HepG2 (cell line): ENCODE measurements at regions not wholly inside any gene's neighbourhood (a gene's known extent, or its start where the extent isn't known, plus 50 kb on each side); places are given as distances from the start of the nearest gene placed in this dataset.

Experiments used
- ATAC-seq: fragments of 200-7000 bp; cut with Tn5 transposase; 3 replicates; pipeline ENCODE4 v1.9.1; 2020; ENCODE audit warnings: mild to moderate bottlenecking, moderate library complexity
- BruUV-seq: library from RNA; stranded (reverse); fragments of 400-500 nt; replicated peaks from 2 replicates; lab custom pipeline; 2021; lab: Mats Ljungman, UMichigan
- CTCF ChIA-PET: fragments of 300-600 bp; formaldehyde crosslinking; extraction: SDS; loops from one replicate; lab custom pipeline; 2021; ENCODE audit warnings: low total read pairs, inconsistent platforms, low intra/inter-chr PET ratio; lab: Yijun Ruan, JAX
- POLR2A ChIA-PET: fragments of 350-600 bp; sonication (Branson Sonifier 250); formaldehyde crosslinking; loops from one replicate; lab custom pipeline; 2020; ENCODE audit warnings: antibody characterized with exemption, inconsistent platforms; lab: Yijun Ruan, JAX
- DNase-seq: peaks from one replicate; pipeline ENCODE4 v3.0.0-alpha.2; 2015; ENCODE audit warnings: low spot score
- FAIRE-seq: peaks from 3 replicates; lab custom pipeline; 2011; peaks lifted over from hg19 to GRCh38; lab: Jason Lieb, UNC
- H2AFZ ChIP-seq: one replicate; pipeline ENCODE4 v1.6.1; 2011; ENCODE audit warnings: low read length, inconsistent platforms
- H3K27ac ChIP-seq: fragments of 300-600 bp; 3 replicates; pipeline ENCODE4 v1.8.0; 2011; ENCODE audit warnings: mixed run types, mild to moderate bottlenecking, mixed read lengths, low read length, inconsistent platforms; ENCODE audit not compliant: insufficient read depth; ENCODE audit errors: extremely low read length
- H3K27me3 ChIP-seq, 2 experiments: fragments of 200-600 bp in 1 of 2; 2 replicates in 1 of 2; 3 replicates in 1 of 2; pipeline versions ENCODE4 v1.6.0 to v1.8.0; 2011; ENCODE audit warnings: low read length in 2 of 2, mild to moderate bottlenecking in 2 of 2, moderate library complexity in 2 of 2, inconsistent platforms in 1 of 2; ENCODE audit not compliant: insufficient read depth in 2 of 2, control insufficient read depth in 1 of 2
- H3K36me3 ChIP-seq, 2 experiments: fragments of 200-600 bp in 1 of 2; replicated peaks in 1 of 2; 2 replicates in 1 of 2; 3 replicates in 1 of 2; pipeline versions ENCODE4 v1.5.1 to v1.8.0; 2011; ENCODE audit warnings: low read length in 2 of 2, inconsistent platforms in 1 of 2; ENCODE audit not compliant: insufficient read depth in 2 of 2, control insufficient read depth in 1 of 2
- H3K4me1 ChIP-seq: 2 replicates; pipeline ENCODE4 v1.5.1; 2012; ENCODE audit warnings: low read length, inconsistent platforms; ENCODE audit not compliant: insufficient read depth
- H3K4me2 ChIP-seq: 2 replicates; pipeline ENCODE4 v1.6.0; 2011; ENCODE audit warnings: low read depth, low read length, inconsistent platforms
- H3K4me3 ChIP-seq, 3 experiments: fragments of 200-600 bp in 1 of 3; sonication (generic), shearing (Covaris generic) in 1 of 3; replicated peaks in 1 of 3; 2 replicates each; pipeline ENCODE4 v1.5.1; 2011 to 2016; ENCODE audit warnings: low read length in 3 of 3, inconsistent platforms in 2 of 3, low read depth in 2 of 3, mild to moderate bottlenecking in 2 of 3, control low read depth in 1 of 3, mixed read lengths in 1 of 3; ENCODE audit not compliant: insufficient read depth in 1 of 3
- H3K79me2 ChIP-seq: one replicate; pipeline ENCODE4 v1.6.1; 2011; ENCODE audit warnings: low read length, inconsistent platforms; ENCODE audit not compliant: insufficient read depth
- H3K9ac ChIP-seq: 2 replicates; pipeline ENCODE4 v1.6.0; 2011; ENCODE audit warnings: mild to moderate bottlenecking, low read depth, low read length, inconsistent platforms; ENCODE audit not compliant: insufficient read depth
- H3K9me3 ChIP-seq: 2 replicates; pipeline ENCODE4 v1.5.1; 2012; ENCODE audit warnings: mild to moderate bottlenecking, low read length
- H4K20me1 ChIP-seq: 2 replicates; pipeline ENCODE4 v1.6.0; 2011; ENCODE audit warnings: inconsistent platforms, mild to moderate bottlenecking, low read length, moderate library complexity; ENCODE audit not compliant: insufficient read depth
- ATM ChIP-seq: fragments of 450-650 bp; IDR thresholded peaks from 2 replicates; pipeline ENCODE4 v1.7.1; 2017; ENCODE audit warnings: mild to moderate bottlenecking, borderline replicate concordance
- ATRX ChIP-seq: sonication (generic); formaldehyde crosslinking; IDR thresholded peaks from 2 replicates; pipeline ENCODE4 v1.4.0; 2020; ENCODE audit warnings: missing genetic modification reagents, borderline replicate concordance
- CCAR2 ChIP-seq: fragments of 200-400 bp; formaldehyde crosslinking; optimal IDR thresholded peaks from 2 replicates; pipeline ENCODE3; 2018; ENCODE audit warnings: low read depth, mild to moderate bottlenecking, low read length, moderate library complexity
- HINFP ChIP-seq: sonication (generic); formaldehyde crosslinking; IDR thresholded peaks from 2 replicates; pipeline ENCODE4 v1.4.0; 2020; ENCODE audit warnings: low read depth, mild to moderate bottlenecking, missing genetic modification reagents
- JUN ChIP-seq: sonication (generic); formaldehyde crosslinking; IDR thresholded peaks from 2 replicates; pipeline ENCODE4 v1.4.0; 2020; ENCODE audit warnings: mild to moderate bottlenecking, missing genetic modification reagents
- MLLT10 ChIP-seq: sonication (generic); formaldehyde crosslinking; IDR thresholded peaks from 2 replicates; pipeline ENCODE4 v1.4.0; 2020; ENCODE audit warnings: missing genetic modification reagents
- MXI1 ChIP-seq: IDR thresholded peaks from 3 replicates; pipeline ENCODE4 v1.6.1; 2012; ENCODE audit warnings: low read depth, low read length, inconsistent platforms, borderline replicate concordance
- NFRKB ChIP-seq: fragments of 450-650 bp; IDR thresholded peaks from 2 replicates; pipeline ENCODE4 v1.6.1; 2017
- POGZ ChIP-seq: sonication (generic); formaldehyde crosslinking; IDR thresholded peaks from 2 replicates; pipeline ENCODE4 v1.4.0; 2020; ENCODE audit warnings: mild to moderate bottlenecking, missing genetic modification reagents
- SIX4 ChIP-seq: sonication (generic); formaldehyde crosslinking; IDR thresholded peaks from 2 replicates; pipeline ENCODE4 v1.4.0; 2020; ENCODE audit warnings: missing genetic modification reagents
- SRY ChIP-seq: sonication (generic); formaldehyde crosslinking; IDR thresholded peaks from 2 replicates; pipeline ENCODE4 v1.8.0; 2022; ENCODE audit warnings: mild to moderate bottlenecking, missing genetic modification reagents
- THAP11 ChIP-seq: IDR thresholded peaks from 2 replicates; pipeline ENCODE4 v1.6.1; 2016; ENCODE audit warnings: missing biosample characterization, missing genetic modification reagents
- ZBTB21 ChIP-seq: sonication (generic); formaldehyde crosslinking; IDR thresholded peaks from 2 replicates; pipeline ENCODE4 v1.4.0; 2020; ENCODE audit warnings: missing genetic modification reagents
- ZNF20 ChIP-seq: sonication (generic); formaldehyde crosslinking; IDR thresholded peaks from 2 replicates; pipeline ENCODE4 v1.4.0; 2020; ENCODE audit warnings: mild to moderate bottlenecking, moderate library complexity, missing genetic modification reagents
- ZNF331 ChIP-seq: sonication (generic); formaldehyde crosslinking; IDR thresholded peaks from 2 replicates; pipeline ENCODE4 v1.4.0; 2020; ENCODE audit warnings: missing genetic modification reagents
- ZNF691 ChIP-seq: sonication (generic); formaldehyde crosslinking; IDR thresholded peaks from 2 replicates; pipeline ENCODE4 v1.4.0; 2020; ENCODE audit warnings: missing genetic modification reagents, low read depth, mild to moderate bottlenecking, borderline replicate concordance
- ZNF703 ChIP-seq: sonication (generic); formaldehyde crosslinking; IDR thresholded peaks from 2 replicates; pipeline ENCODE4 v1.5.1; 2020; ENCODE audit warnings: missing genetic modification reagents, mild to moderate bottlenecking, moderate library complexity, borderline replicate concordance
- WGBS: methylation state at CpG from one replicate; pipeline ENCODE4 v1.1.6; 2017; ENCODE audit warnings: low lambda C conversion rate; 5-methylcytosine and 5-hydroxymethylcytosine counted together
- in situ Hi-C: cut with HindIII; loops from 2 replicates; pipeline ENCODE4 v1.10.0; 2017; ENCODE audit warnings: low pct_unique_long_range_greater_than_20kb; ENCODE audit not compliant: extremely low pct_ligation_motif_present
- intact Hi-C: fragments of 100-400 bp; cut with micrococcal nuclease; formaldehyde crosslinking; loops from one replicate; pipeline ENCODE4 v1.10.0; 2022; ENCODE audit not compliant: unreplicated experiment
- TF ChIP-seq, protein P1 (sequence below): sonication (generic); formaldehyde crosslinking; IDR thresholded peaks from 2 replicates; pipeline ENCODE4 v1.4.0; 2020; ENCODE audit warnings: missing genetic modification reagents
- TF ChIP-seq, protein P2 (sequence below): sonication (generic); formaldehyde crosslinking; conservative IDR thresholded peaks from 2 replicates; pipeline ENCODE4 v1.4.0; 2020; ENCODE audit warnings: missing genetic modification reagents

DNA sequence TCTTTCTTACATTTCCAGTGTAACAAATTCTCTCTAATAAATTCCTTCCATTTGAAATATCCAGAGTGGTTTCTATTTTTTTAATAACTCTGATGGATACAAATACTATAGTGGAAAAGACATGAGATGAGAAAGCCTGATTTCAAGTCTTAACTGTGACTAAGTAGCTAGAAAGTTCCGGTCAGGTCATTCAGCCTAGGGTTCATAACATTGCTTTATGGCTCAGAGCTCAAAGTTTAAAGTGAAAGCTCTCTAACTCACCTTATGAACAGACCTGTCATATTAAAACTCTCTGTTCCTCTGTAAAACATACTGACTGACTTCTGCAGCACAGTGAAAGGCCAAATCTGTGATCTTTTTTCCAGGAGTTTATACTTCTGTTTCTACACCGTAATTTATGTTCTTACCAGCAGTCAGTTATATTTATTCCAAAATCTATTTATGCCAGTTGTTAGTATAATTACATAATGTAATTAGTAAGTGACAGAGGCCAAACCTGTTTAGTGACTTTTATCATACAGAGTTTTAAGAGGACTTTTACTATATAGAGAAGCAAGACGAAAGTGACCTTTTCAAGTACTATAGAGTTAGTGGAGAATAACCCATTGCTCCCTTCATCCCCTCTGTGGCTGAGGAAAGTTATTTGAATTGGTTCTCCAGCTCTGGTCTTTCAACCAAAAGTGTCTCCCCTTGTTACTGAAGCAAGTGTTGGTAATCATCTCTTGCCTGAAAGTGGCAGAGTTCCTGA, 118.8 kb upstream of the PDE1A start (continued):
- TF ChIP-seq, protein P1, sequence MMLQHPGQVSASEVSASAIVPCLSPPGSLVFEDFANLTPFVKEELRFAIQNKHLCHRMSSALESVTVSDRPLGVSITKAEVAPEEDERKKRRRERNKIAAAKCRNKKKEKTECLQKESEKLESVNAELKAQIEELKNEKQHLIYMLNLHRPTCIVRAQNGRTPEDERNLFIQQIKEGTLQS (CRISPR knock-in tag) = no peak
- no peak for TF ChIP-seq ZNF691 (CRISPR knock-in tag)
- no peak for TF ChIP-seq JUN
- TF ChIP-seq MXI1 = no peak
- TF ChIP-seq ZNF20 (CRISPR knock-in tag) = no peak
- TF ChIP-seq HINFP (CRISPR knock-in tag) = no peak

GRCh38 chr2:182548031-182548950, 121.5 kb upstream of the PDE1A start:
- Histone ChIP-seq H3K36me3 (no peaks in the 10 kb centered on the region), H3K4me2 (no peak overlapping the region), H3K27ac (no peak overlapping the region), H3K9me3 (no peaks in the 10 kb centered on the region), H2AFZ (no peak overlapping the region), H3K4me1 (no peaks in the 10 kb centered on the region), H3K27me3 (peaks cover 2 to 5% of the 10 kb centered on the region in 2 experiments; a peak in 2 of 5 replicates), H3K9ac (no peak overlapping the region), H4K20me1 (no peaks in the 10 kb centered on the region), H3K4me3 (no peak overlapping the region), H3K79me2 (no peaks in the 10 kb centered on the region)
- intact Hi-C loops (no loop called here), in situ Hi-C loops (no loop called here)
- DNase-seq = no peak
- ChIA-PET CTCF (no interaction called here), POLR2A (no interaction called here)
- no peak for ATAC-seq
- WGBS = 19% methylated on average over 7 of the region's 7 CpGs
- BruUV-seq = no TSS peak
- FAIRE-seq = no peak
- TF ChIP-seq ATRX (no peak), ZNF331 (CRISPR knock-in tag) (no peak), MLLT10 (CRISPR knock-in tag) (no peak), NFRKB (no peak), ZNF703 (CRISPR knock-in tag) (no peak), SIX4 (CRISPR knock-in tag) (no peak), SRY (no peak), CCAR2 (no peak), POGZ (CRISPR knock-in tag) (no peak), ATM (no peak), ZBTB21 (CRISPR knock-in tag) (no peak), THAP11 (CRISPR knock-in tag) (no peak)
- TF ChIP-seq, protein P2, sequence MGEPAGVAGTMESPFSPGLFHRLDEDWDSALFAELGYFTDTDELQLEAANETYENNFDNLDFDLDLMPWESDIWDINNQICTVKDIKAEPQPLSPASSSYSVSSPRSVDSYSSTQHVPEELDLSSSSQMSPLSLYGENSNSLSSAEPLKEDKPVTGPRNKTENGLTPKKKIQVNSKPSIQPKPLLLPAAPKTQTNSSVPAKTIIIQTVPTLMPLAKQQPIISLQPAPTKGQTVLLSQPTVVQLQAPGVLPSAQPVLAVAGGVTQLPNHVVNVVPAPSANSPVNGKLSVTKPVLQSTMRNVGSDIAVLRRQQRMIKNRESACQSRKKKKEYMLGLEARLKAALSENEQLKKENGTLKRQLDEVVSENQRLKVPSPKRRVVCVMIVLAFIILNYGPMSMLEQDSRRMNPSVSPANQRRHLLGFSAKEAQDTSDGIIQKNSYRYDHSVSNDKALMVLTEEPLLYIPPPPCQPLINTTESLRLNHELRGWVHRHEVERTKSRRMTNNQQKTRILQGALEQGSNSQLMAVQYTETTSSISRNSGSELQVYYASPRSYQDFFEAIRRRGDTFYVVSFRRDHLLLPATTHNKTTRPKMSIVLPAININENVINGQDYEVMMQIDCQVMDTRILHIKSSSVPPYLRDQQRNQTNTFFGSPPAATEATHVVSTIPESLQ (CRISPR knock-in tag) = no peak
